HPDE6-E6E7 (cell line): ENCODE measurements at regions not wholly inside any gene's neighbourhood (a gene's known extent, or its start where the extent isn't known, plus 50 kb on each side); places are given as distances from the start of the nearest gene placed in this dataset.
"Not testable (repeated sequence)": the region's sequence is repeated elsewhere in the genome, so short reads cannot be mapped to it uniquely, and the experiment has no call there.

Experiments used
- DNase-seq: peaks from one replicate; pipeline ENCODE4 v3.0.0; 2011; ENCODE audit warnings: missing footprints; ENCODE audit errors: extremely low spot score

GRCh38 chrX:75673468-75673867, 111.6 kb downstream of the MAGEE2 start:
- no peak for DNase-seq

GRCh38 chrX:75655627-75656026, 129.4 kb downstream of the MAGEE2 start:
- DNase-seq: no peak

- DNase-seq: no peak
These were observed 127.0 kb upstream of the ZDHHC15 start for GRCh38 chrX:75649829-75650228.

- DNase-seq: no peak
These were observed 126.2 kb upstream of the ZDHHC15 start for GRCh38 chrX:75648803-75649588.

GRCh38 chrX:75642811-75643361, 120.0 kb upstream of the ZDHHC15 start:
- no peak for DNase-seq

GRCh38 chrX:75638332-75638731, 115.5 kb upstream of the ZDHHC15 start:
- DNase-seq: no peak

- no peak for DNase-seq
These were observed 102.4 kb upstream of the ZDHHC15 start for GRCh38 chrX:75625232-75625631.

GRCh38 chrX:75623535-75623934, 100.7 kb upstream of the ZDHHC15 start:
- DNase-seq: no peak

- DNase-seq: no peak
These were observed 86.6 kb upstream of the ZDHHC15 start for GRCh38 chrX:75609406-75609805.

- DNase-seq: peak; percentile 8
These were observed 81.0 kb upstream of the ZDHHC15 start for GRCh38 chrX:75603833-75604232.

- DNase-seq: not testable (repeated sequence)
These were observed 79.2 kb upstream of the ZDHHC15 start for GRCh38 chrX:75602022-75602421.

GRCh38 chrX:75596178-75596577, 73.3 kb upstream of the ZDHHC15 start:
- DNase-seq: no peak

- not testable (repeated sequence) for DNase-seq
These were observed 70.3 kb upstream of the ZDHHC15 start for GRCh38 chrX:75593186-75593585.

- no peak for DNase-seq
These were observed 59.7 kb upstream of the ZDHHC15 start for GRCh38 chrX:75582511-75582910.
